OCI-LY7 (cell line): ENCODE measurements at regions not wholly inside any gene's neighbourhood (a gene's known extent, or its start where the extent isn't known, plus 50 kb on each side); places are given as distances from the start of the nearest gene placed in this dataset.

ENCODE experiments used
- BruUV-seq: library from RNA; stranded (reverse); fragments of 400-500 nt; replicated peaks from 2 replicates; lab custom pipeline; 2021; lab: Mats Ljungman, UMichigan
- CTCF ChIA-PET: fragments of 300-600 bp; sonication (Branson Sonifier 250); formaldehyde crosslinking; loops from one replicate; lab custom pipeline; 2022; ENCODE audit warnings: antibody characterized with exemption; ENCODE audit not compliant: unreplicated experiment; lab: Charles Lee
- POLR2A ChIA-PET: fragments of 300-600 bp; sonication (Branson Sonifier 250); formaldehyde crosslinking; loops from one replicate; lab custom pipeline; 2022; ENCODE audit warnings: antibody characterized with exemption; lab: Charles Lee
- DNase-seq: peaks from one replicate; pipeline ENCODE4 v3.0.0-alpha.2; 2015; ENCODE audit warnings: low spot score
- H2AFZ ChIP-seq: fragments of 200-600 bp; sonication (generic), shearing (Covaris generic); 2 replicates; pipeline ENCODE4 v1.6.1; 2014; ENCODE audit warnings: mild to moderate bottlenecking, antibody characterized with exemption, low read length, moderate library complexity
- H3K27ac ChIP-seq: fragments of 200-600 bp; sonication (generic); 2 replicates; pipeline ENCODE4 v1.5.1; 2014; ENCODE audit warnings: mixed run types, low read depth, mild to moderate bottlenecking, moderate library complexity, low read length, inconsistent platforms; ENCODE audit not compliant: poor library complexity, severe bottlenecking
- H3K36me3 ChIP-seq: fragments of 200-600 bp; sonication (generic); 2 replicates; pipeline ENCODE4 v1.6.1; 2014; ENCODE audit warnings: mild to moderate bottlenecking, antibody characterized with exemption, low read length, moderate library complexity, mixed read lengths; ENCODE audit not compliant: insufficient read depth
- H3K4me1 ChIP-seq: fragments of 200-600 bp; sonication (generic); 2 replicates; pipeline ENCODE4 v1.5.1; 2014; ENCODE audit warnings: mild to moderate bottlenecking, low read length; ENCODE audit not compliant: insufficient read depth, poor library complexity, severe bottlenecking
- H3K4me2 ChIP-seq: fragments of 200-600 bp; sonication (generic); 2 replicates; pipeline ENCODE4 v1.6.1; 2014; ENCODE audit warnings: mild to moderate bottlenecking, low read length
- H3K4me3 ChIP-seq: fragments of 200-600 bp; sonication (generic); 2 replicates; pipeline ENCODE4 v1.5.1; 2014; ENCODE audit warnings: mild to moderate bottlenecking, low read depth, low read length; ENCODE audit not compliant: poor library complexity, severe bottlenecking
- H3K79me2 ChIP-seq: fragments of 200-600 bp; sonication (generic); 2 replicates; pipeline ENCODE4 v1.6.1; 2016; ENCODE audit warnings: low read depth, mild to moderate bottlenecking, low read length, moderate library complexity, mixed read lengths; ENCODE audit not compliant: insufficient read depth
- H3K9me2 ChIP-seq: fragments of 200-600 bp; sonication (generic); 2 replicates; pipeline ENCODE4 v1.6.1; 2016; ENCODE audit warnings: mild to moderate bottlenecking, low read length, mixed read lengths; ENCODE audit not compliant: insufficient read depth
- H3K9me3 ChIP-seq: fragments of 200-600 bp; sonication (generic); 2 replicates; pipeline ENCODE4 v1.6.1; 2014; ENCODE audit warnings: mild to moderate bottlenecking, mixed run types, low read length, mixed read lengths
- H4K20me1 ChIP-seq: fragments of 200-600 bp; sonication (generic); 2 replicates; pipeline ENCODE4 v1.6.1; 2014; ENCODE audit warnings: mild to moderate bottlenecking, antibody characterized with exemption, low read length, moderate library complexity, mixed read lengths; ENCODE audit not compliant: insufficient read depth
- EZH2phosphoT487 ChIP-seq: fragments of 200-600 bp; sonication (generic); IDR thresholded peaks from 2 replicates; pipeline ENCODE4 v1.6.1; 2018; ENCODE audit warnings: low read depth, borderline replicate concordance, mild to moderate bottlenecking, mixed run types, antibody characterized with exemption, low read length, moderate library complexity, mixed read lengths
- intact Hi-C: fragments of 100-400 bp; cut with micrococcal nuclease; formaldehyde crosslinking; loops from one replicate; pipeline ENCODE4 v1.10.0; 2022; ENCODE audit not compliant: unreplicated experiment
- TF ChIP-seq, protein P1 (sequence below): fragments of 200-600 bp; sonication (generic); conservative IDR thresholded peaks from 2 replicates; pipeline ENCODE4 v1.5.1; 2014; ENCODE audit warnings: mild to moderate bottlenecking, antibody characterized with exemption, low read length, moderate library complexity, mixed read lengths

DNA sequence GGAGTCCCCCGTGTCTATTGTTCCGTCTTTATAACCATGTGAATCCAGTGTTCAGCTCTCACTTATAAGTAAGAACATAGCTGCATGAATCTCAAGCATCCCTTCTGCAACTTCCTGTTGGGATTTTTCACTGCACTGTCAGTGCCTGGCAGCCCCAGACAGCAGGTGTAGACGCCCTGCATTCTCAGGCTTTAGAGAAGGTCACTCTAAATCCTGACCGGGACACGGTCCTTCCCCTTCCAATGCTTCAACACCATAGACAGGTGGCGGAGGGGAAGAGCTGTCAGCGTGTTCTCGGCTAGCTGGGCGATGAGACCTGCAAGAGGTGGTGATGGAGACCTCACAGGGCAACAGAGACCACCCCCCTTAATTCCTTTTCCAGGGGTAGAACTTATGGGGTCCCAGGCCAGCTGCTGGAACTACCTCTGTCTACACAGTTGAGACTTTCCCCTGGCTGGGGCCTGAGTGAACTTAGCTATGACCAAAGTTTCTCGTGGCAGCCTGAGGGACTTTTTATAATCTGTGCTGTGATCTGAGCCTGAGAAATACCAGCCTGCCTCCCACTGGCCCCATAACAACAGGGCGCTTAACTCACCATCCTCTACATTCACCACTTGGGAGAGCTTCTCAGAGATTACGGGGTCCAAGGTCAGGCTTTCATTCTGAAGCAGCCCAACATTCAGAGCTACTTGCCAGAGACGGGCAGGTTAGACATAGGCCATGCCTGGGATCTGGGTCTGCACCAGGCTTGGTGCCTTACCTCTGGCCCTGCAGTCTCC is 143.2 kb upstream of the TNRC6C start:
- H3K9me2 ChIP-seq = no peaks in the 10 kb centered on the region
- intact Hi-C loops = no loop called here
- no TSS peak for BruUV-seq
- CTCF ChIA-PET = no interaction called here
- H2AFZ ChIP-seq = no peak overlapping the region
- H3K4me1 ChIP-seq = no peaks in the 10 kb centered on the region
- DNase-seq = no peak
- no peaks in the 10 kb centered on the region for H3K36me3 ChIP-seq
- POLR2A ChIA-PET = interaction anchor here (0.6 kb wide), 1 partner anchor 79 kb away, joined by 3 read pairs; no protein-coding TSS in a partner anchor
- H3K4me3 ChIP-seq = no peak overlapping the region
- H3K79me2 ChIP-seq = no peaks in the 10 kb centered on the region
- no peaks in the 10 kb centered on the region for H4K20me1 ChIP-seq
- no peak overlapping the region for H3K4me2 ChIP-seq
- H3K27ac ChIP-seq = no peak overlapping the region
- no peaks in the 10 kb centered on the region for H3K9me3 ChIP-seq
- no peak for TF ChIP-seq EZH2phosphoT487
- TF ChIP-seq, protein P1, sequence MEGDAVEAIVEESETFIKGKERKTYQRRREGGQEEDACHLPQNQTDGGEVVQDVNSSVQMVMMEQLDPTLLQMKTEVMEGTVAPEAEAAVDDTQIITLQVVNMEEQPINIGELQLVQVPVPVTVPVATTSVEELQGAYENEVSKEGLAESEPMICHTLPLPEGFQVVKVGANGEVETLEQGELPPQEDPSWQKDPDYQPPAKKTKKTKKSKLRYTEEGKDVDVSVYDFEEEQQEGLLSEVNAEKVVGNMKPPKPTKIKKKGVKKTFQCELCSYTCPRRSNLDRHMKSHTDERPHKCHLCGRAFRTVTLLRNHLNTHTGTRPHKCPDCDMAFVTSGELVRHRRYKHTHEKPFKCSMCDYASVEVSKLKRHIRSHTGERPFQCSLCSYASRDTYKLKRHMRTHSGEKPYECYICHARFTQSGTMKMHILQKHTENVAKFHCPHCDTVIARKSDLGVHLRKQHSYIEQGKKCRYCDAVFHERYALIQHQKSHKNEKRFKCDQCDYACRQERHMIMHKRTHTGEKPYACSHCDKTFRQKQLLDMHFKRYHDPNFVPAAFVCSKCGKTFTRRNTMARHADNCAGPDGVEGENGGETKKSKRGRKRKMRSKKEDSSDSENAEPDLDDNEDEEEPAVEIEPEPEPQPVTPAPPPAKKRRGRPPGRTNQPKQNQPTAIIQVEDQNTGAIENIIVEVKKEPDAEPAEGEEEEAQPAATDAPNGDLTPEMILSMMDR = 0 out of 2 replicates have a peak, but pooled peaks have one; percentile 18

DNA sequence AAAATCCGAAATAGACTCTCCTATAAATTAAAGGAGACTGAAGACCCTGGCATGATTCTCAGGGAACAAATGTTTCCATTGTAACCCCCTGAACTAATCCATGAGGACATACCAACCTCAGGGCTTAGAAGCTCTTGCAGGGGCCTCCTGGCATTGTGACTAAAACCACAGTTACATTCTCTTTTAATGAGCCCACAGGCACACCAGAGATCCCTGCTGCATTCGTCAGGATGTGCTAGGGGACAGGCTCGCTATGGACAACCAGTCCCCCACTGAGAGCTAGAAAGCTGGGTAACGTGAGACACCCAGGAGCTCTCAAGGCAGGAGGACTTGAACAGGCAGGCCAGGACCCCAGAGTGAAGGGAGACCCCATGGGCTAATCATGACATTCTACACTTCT is 140.6 kb upstream of the TNRC6C start:
- no peaks in the 10 kb centered on the region for H3K4me1 ChIP-seq
- no peak for DNase-seq
- ChIA-PET POLR2A (no interaction called here), CTCF (no interaction called here)
- H3K36me3 ChIP-seq = no peaks in the 10 kb centered on the region
- TF ChIP-seq, protein P1 = no peak
- TF ChIP-seq EZH2phosphoT487 = no peak
- intact Hi-C loops = no loop called here
- no peak overlapping the region for H3K27ac ChIP-seq
- H3K9me2 ChIP-seq = no peaks in the 10 kb centered on the region
- no peaks in the 10 kb centered on the region for H4K20me1 ChIP-seq
- no peak overlapping the region for H2AFZ ChIP-seq
- no TSS peak for BruUV-seq
- no peak overlapping the region for H3K4me2 ChIP-seq
- no peak overlapping the region for H3K4me3 ChIP-seq
- no peaks in the 10 kb centered on the region for H3K79me2 ChIP-seq
- no peaks in the 10 kb centered on the region for H3K9me3 ChIP-seq

DNA sequence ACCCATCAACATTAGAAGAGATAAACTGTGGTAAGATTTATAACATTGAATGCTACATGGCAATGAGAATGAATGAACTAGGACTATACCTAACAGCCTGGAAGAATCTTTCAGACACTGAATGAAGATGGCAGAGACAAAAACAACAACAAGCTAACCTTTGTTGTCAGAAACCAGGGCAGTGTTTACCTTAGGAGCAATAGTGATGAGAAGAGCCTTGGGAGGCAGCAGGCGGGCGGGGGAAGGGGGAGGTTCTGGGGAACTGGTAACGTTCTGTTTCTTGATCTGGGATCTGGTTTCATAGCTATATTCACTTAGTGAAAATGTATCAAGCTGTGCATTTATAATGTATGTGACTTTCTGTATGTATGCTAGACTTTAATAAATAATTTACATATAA is 139.0 kb upstream of the TNRC6C start:
- Histone ChIP-seq H3K36me3 (no peaks in the 10 kb centered on the region), H3K79me2 (no peaks in the 10 kb centered on the region), H2AFZ (no peak overlapping the region), H3K4me2 (no peak overlapping the region), H3K4me1 (no peaks in the 10 kb centered on the region), H3K27ac (no peak overlapping the region), H3K9me3 (no peaks in the 10 kb centered on the region), H3K9me2 (no peaks in the 10 kb centered on the region), H4K20me1 (no peaks in the 10 kb centered on the region), H3K4me3 (no peak overlapping the region)
- BruUV-seq = no TSS peak
- intact Hi-C loops = no loop called here
- ChIA-PET CTCF (interaction anchor here (0.5 kb wide), 1 partner anchor 25 kb away, joined by 3 read pairs; no protein-coding TSS in a partner anchor), POLR2A (no interaction called here)
- TF ChIP-seq EZH2phosphoT487 = no peak
- TF ChIP-seq, protein P1 = no peak
- DNase-seq = no peak
